Loucy (cell line): ENCODE measurements at regions not wholly inside any gene's neighbourhood (a gene's known extent, or its start where the extent isn't known, plus 50 kb on each side); places are given as distances from the start of the nearest gene placed in this dataset.

Experiments used
- H2AFZ ChIP-seq: fragments of 200-600 bp; sonication (generic); 2 replicates; pipeline ENCODE4 v1.6.0; 2016; ENCODE audit warnings: antibody characterized with exemption, mild to moderate bottlenecking, low read length, moderate library complexity
- H3F3A ChIP-seq: fragments of 200-600 bp; 2 replicates; pipeline ENCODE4 v1.6.0; 2016; ENCODE audit warnings: antibody characterized with exemption, low read depth, mild to moderate bottlenecking
- H3K27me3 ChIP-seq: fragments of 200-600 bp; sonication (generic); 2 replicates; pipeline ENCODE4 v1.6.1; 2014; ENCODE audit warnings: low read length, mild to moderate bottlenecking; ENCODE audit not compliant: insufficient read depth, poor library complexity, severe bottlenecking
- H3K36me3 ChIP-seq: fragments of 200-600 bp; sonication (generic); 2 replicates; pipeline ENCODE4 v1.6.1; 2016; ENCODE audit warnings: low read length; ENCODE audit not compliant: insufficient read depth
- H3K4me1 ChIP-seq: fragments of 200-600 bp; sonication (generic); 2 replicates; pipeline ENCODE4 v1.5.1; 2014; ENCODE audit warnings: low read length, mild to moderate bottlenecking; ENCODE audit not compliant: insufficient read depth, poor library complexity, severe bottlenecking
- H3K4me2 ChIP-seq: fragments of 200-600 bp; sonication (generic); 2 replicates; pipeline ENCODE4 v1.6.0; 2014; ENCODE audit warnings: antibody characterized with exemption, low read length, low read depth, mild to moderate bottlenecking; ENCODE audit not compliant: poor library complexity, severe bottlenecking
- H3K4me3 ChIP-seq: fragments of 200-600 bp; sonication (generic); 2 replicates; pipeline ENCODE4 v1.5.1; 2014; ENCODE audit warnings: low read length, mild to moderate bottlenecking, mixed read lengths; ENCODE audit not compliant: poor library complexity, severe bottlenecking
- H3K79me2 ChIP-seq: fragments of 200-600 bp; sonication (generic); 2 replicates; pipeline ENCODE4 v1.6.1; 2014; ENCODE audit warnings: low read length; ENCODE audit not compliant: insufficient read depth
- H3K9ac ChIP-seq: fragments of 200-600 bp; sonication (generic); 2 replicates; pipeline ENCODE4 v1.6.0; 2014; ENCODE audit warnings: mild to moderate bottlenecking, low read depth, low read length, moderate library complexity; ENCODE audit not compliant: poor library complexity, severe bottlenecking
- H3K9me2 ChIP-seq: fragments of 200-600 bp; sonication (generic); replicated peaks from 2 replicates; pipeline ENCODE4 v1.6.1; 2016; ENCODE audit warnings: low read depth, low read length, mixed read lengths
- H3K9me3 ChIP-seq: fragments of 200-600 bp; sonication (generic); 2 replicates; pipeline ENCODE4 v1.6.1; 2014; ENCODE audit warnings: mild to moderate bottlenecking, antibody characterized with exemption, low read length, low read depth; ENCODE audit not compliant: insufficient read depth
- H4K20me1 ChIP-seq: fragments of 200-600 bp; sonication (generic); 2 replicates; pipeline ENCODE4 v1.6.0; 2014; ENCODE audit warnings: antibody characterized with exemption, low read length, mild to moderate bottlenecking; ENCODE audit not compliant: insufficient read depth, poor library complexity, severe bottlenecking
- CTCF ChIP-seq: fragments of 200-600 bp; sonication (generic); conservative IDR thresholded peaks from 2 replicates; pipeline ENCODE4 v1.5.1; 2014; ENCODE audit warnings: mild to moderate bottlenecking, antibody characterized with exemption, low read length
- EZH2phosphoT487 ChIP-seq: fragments of 200-600 bp; IDR thresholded peaks from 2 replicates; pipeline ENCODE4 v1.6.1; 2018; ENCODE audit warnings: antibody characterized with exemption, mild to moderate bottlenecking, moderate library complexity, borderline replicate concordance

GRCh38 chr16:65534121-65534528 lies 412.3 kb upstream of the CDH11 start:
- Histone ChIP-seq H3K36me3 (no peaks in the 10 kb centered on the region), H3K9ac (no peak overlapping the region), H3K9me2 (no peaks in the 10 kb centered on the region), H3F3A (no peaks in the 10 kb centered on the region), H3K4me2 (no peak overlapping the region), H3K4me1 (no peaks in the 10 kb centered on the region), H3K79me2 (no peaks in the 10 kb centered on the region), H3K4me3 (no peak overlapping the region), H4K20me1 (no peaks in the 10 kb centered on the region), H2AFZ (no peak overlapping the region), H3K27me3 (no peaks in the 10 kb centered on the region), H3K9me3 (no peaks in the 10 kb centered on the region)
- no peak for TF ChIP-seq EZH2phosphoT487
- no peak for TF ChIP-seq CTCF

- Histone ChIP-seq H3K9ac (no peak overlapping the region), H3K79me2 (no peaks in the 10 kb centered on the region), H3K4me2 (no peak overlapping the region), H3K9me2 (no peaks in the 10 kb centered on the region), H3K36me3 (no peaks in the 10 kb centered on the region), H3F3A (no peaks in the 10 kb centered on the region), H3K4me1 (no peaks in the 10 kb centered on the region), H3K9me3 (no peaks in the 10 kb centered on the region), H4K20me1 (no peaks in the 10 kb centered on the region), H3K4me3 (no peak overlapping the region), H2AFZ (no peak overlapping the region), H3K27me3 (no peaks in the 10 kb centered on the region)
- TF ChIP-seq CTCF (no peak), EZH2phosphoT487 (no peak)
These were observed 411.0 kb upstream of the CDH11 start for GRCh38 chr16:65532846-65533245.

- Histone ChIP-seq H3K27me3 (no peaks in the 10 kb centered on the region), H3K9me3 (no peaks in the 10 kb centered on the region), H3F3A (no peaks in the 10 kb centered on the region), H3K4me2 (no peak overlapping the region), H2AFZ (no peak overlapping the region), H4K20me1 (no peaks in the 10 kb centered on the region), H3K4me3 (no peak overlapping the region), H3K9ac (no peak overlapping the region), H3K9me2 (no peaks in the 10 kb centered on the region), H3K36me3 (no peaks in the 10 kb centered on the region), H3K4me1 (no peaks in the 10 kb centered on the region), H3K79me2 (no peaks in the 10 kb centered on the region)
- TF ChIP-seq CTCF = no peak
- no peak for TF ChIP-seq EZH2phosphoT487
These were observed 410.4 kb upstream of the CDH11 start for GRCh38 chr16:65532258-65532657.
